MM.1S (cell line): ENCODE measurements at regions not wholly inside any gene's neighbourhood (a gene's known extent, or its start where the extent isn't known, plus 50 kb on each side); places are given as distances from the start of the nearest gene placed in this dataset.

Experiments
- EZH2phosphoT487 ChIP-seq: fragments of 300-600 bp; sonication (generic); IDR thresholded peaks from 2 replicates; pipeline ENCODE4 v1.6.1; 2018; ENCODE audit warnings: antibody characterized with exemption, low read length
- TF ChIP-seq, protein P1 (sequence below): fragments of 300-600 bp; sonication (generic); IDR thresholded peaks from 2 replicates; pipeline ENCODE4 v1.5.1; 2016; ENCODE audit warnings: antibody characterized with exemption, low read length, mixed read lengths

DNA sequence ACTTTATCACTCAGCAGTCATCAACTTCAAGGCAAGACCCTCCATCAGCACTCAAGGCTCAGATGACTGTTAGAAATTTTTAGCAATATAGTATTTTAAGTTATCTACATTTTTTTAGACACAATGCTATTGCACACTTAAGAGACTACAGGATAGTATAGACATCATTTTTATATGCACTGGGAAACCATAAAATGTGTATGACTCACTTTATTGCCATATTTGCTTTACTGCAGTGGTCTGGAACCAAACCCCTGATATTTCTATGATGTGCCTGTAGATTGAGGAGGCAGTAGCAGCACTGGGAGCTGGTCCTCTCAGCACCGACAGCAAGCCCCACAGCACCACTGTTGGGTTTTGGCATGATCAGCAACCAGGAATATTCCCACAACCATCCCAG is 264.8 kb upstream of the HNRNPA3 start:
- TF ChIP-seq EZH2phosphoT487: no peak
- TF ChIP-seq, protein P1, sequence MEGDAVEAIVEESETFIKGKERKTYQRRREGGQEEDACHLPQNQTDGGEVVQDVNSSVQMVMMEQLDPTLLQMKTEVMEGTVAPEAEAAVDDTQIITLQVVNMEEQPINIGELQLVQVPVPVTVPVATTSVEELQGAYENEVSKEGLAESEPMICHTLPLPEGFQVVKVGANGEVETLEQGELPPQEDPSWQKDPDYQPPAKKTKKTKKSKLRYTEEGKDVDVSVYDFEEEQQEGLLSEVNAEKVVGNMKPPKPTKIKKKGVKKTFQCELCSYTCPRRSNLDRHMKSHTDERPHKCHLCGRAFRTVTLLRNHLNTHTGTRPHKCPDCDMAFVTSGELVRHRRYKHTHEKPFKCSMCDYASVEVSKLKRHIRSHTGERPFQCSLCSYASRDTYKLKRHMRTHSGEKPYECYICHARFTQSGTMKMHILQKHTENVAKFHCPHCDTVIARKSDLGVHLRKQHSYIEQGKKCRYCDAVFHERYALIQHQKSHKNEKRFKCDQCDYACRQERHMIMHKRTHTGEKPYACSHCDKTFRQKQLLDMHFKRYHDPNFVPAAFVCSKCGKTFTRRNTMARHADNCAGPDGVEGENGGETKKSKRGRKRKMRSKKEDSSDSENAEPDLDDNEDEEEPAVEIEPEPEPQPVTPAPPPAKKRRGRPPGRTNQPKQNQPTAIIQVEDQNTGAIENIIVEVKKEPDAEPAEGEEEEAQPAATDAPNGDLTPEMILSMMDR: no peak
